GM08714 (cell line): ENCODE measurements at regions not wholly inside any gene's neighbourhood (a gene's known extent, or its start where the extent isn't known, plus 50 kb on each side); places are given as distances from the start of the nearest gene placed in this dataset.

Experiments used
- H3K4me3 ChIP-seq: fragments of 200-500 bp; sonication (Bioruptor generic); 2 replicates; pipeline ENCODE4 v1.5.1; 2014; ENCODE audit warnings: mild to moderate bottlenecking, low read length, inconsistent platforms
- ZNF274 ChIP-seq: IDR thresholded peaks from 2 replicates; pipeline ENCODE4 v1.6.1; 2012; ENCODE audit warnings: mild to moderate bottlenecking, low read depth, low read length

DNA sequence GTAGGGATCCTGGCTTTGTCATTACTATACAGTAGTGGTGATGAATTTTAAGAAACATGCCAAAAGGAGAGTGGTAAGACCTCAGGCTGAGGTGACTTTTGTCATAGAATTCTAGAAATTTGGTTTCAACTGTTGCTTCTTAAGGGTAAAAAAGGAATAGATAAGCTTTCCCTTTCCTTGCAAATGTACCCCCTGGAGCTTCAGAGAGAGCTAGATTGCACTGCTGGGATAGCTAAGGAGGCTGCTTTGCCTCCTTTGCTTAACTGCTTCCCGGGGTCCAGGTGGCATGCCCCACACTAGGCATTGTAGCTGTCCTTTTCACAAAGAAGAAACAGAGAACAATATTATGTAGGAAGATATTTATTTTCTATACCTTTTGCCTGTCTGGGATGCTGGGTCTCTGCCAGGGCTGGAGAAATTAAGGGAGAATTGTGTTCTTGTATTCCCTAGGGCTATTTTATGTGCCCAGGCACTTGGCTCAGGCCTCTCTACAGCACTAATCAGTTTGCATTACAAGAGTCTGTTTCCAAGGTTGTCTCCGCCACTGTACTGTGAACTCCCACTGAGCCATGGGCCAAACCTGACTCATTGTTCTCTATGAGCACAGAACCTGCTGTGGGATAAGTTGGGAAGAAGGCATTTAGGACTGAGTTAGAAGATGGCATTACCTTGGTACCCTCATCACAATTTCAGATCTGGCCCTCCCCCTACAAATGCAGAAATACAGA lies 460.0 kb downstream of the PDCD6IP start:
- no peak for TF ChIP-seq ZNF274
- H3K4me3 ChIP-seq: no peak overlapping the region

DNA sequence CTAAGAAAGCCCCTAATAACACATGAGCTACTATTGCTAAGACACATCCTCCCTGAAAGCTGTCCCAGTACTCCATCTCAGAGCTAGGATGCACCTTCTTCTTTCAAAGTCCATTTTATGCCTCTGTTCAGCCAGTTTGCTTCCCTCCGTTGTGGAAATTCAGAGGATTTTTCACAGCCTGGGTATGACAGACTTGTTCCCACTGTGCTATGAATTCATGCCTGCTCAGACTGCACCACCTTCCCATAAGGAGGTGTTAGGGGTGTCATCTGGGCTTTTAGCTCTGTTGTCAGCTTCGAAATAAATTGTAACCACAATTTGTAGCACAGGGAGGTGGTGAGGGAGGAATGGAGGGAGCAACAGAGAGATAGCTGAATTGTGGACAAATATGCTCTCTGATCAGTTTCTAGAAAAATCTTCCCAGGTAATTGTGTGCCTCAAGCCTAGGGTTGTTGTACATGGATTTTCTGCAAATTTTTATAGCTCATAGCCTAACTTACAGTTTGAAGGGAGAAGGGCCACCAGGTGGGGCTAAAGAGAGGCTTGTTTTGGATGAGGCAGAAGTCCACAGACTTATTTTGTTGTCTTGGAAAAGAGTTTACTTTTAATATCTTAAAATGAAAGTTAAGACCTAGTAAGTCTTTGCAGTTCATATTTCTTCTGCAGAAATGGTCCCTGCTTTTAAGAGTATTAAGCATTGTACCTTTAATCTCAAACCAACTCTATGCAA lies 462.0 kb downstream of the PDCD6IP start:
- H3K4me3 ChIP-seq: no peak overlapping the region
- no peak for TF ChIP-seq ZNF274

DNA sequence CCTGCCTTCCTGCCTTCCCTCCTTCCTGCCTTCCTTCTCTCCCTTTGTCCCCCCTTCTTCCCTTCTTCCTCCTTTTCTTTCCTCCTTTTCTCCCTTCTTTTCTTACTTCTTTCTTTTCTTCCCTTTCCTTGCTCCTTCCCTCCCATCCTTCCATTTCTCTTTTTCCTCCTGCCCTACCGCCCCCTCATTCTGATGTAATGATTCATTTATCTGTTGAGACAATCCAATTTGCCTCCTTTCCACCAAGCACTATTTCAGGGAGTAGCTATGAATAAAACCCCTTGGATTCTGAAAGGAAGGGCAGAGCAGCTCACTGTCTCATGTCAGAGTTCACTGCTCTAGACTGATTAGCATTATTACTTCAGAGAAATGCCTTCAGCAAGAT lies 462.6 kb downstream of the PDCD6IP start:
- H3K4me3 ChIP-seq: no peak overlapping the region
- no peak for TF ChIP-seq ZNF274

DNA sequence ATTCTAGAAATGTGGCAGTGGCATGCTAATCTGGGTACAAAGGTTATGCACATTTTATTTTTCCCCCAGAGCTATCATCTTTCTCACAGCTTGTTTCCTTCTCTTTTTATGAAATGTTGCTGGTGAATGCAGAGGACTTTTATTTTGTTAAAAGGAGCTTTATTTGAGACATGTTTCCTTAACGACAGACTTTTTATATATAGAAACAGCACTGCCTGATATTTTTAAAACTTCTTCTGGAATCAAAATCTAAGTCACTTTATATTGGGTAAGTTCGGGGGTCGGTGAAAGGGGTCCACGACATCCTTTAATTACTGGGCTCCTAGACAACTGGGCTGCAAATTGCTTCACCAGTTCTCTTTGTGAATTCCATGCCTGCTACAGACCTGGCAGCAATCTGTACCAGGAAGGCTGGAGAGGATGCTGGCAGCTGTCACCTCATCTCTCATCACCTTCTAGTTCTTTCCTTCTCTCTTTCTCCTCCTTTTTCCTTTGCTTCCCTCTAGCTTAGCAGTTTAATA lies 464.7 kb downstream of the PDCD6IP start:
- no peak overlapping the region for H3K4me3 ChIP-seq
- TF ChIP-seq ZNF274: no peak

DNA sequence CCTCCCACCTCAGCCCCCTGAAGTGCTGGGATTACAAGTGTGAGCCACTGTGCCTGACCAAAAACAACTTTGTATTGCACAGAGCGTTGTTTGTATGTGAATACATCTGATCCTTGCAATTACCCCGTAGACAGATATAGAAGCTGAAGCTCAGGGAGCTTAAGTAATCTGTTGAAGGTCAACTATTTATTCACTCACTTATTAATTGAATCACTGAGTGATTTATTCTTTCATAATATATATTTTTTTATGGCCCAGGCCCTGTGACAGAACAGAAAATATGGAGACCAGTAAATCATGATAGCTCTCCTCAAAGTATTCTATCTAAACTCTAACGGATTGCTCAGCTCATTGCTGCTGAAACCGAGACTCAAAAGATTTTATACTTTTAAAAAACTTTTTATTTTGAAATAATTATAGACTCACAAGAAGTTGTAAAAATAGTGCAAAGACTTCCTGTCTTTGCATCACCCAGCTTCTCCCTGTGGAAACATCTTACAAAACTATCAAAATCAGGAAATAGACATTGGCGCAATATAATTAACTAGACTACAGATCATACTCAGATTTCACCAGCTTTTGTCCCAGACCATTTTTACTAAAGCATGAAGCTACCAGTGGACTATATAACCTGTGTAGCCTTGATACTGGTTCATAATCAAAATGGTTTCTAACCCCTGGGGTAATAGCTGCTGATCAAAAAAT lies 466.1 kb downstream of the PDCD6IP start:
- H3K4me3 ChIP-seq: no peak overlapping the region
- TF ChIP-seq ZNF274: no peak

DNA sequence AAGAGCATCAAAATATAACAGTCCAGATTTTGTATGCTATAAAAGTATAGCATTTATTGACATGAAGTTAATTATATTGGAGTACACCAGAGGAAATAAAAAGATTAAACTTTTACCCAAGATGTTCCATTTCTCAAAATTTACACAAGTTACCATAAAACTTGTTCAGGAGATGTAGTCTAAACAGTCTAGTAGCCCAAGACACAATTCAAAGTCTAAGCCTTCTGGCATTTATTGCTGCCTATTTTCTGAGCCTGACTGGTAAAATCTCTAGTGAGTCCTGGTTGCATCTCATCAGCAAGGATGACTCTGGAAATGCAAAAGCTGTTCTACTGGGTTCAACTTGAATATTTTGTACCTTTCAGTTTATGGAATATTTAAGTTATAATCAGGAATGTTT lies 468.7 kb downstream of the PDCD6IP start:
- TF ChIP-seq ZNF274: no peak
- H3K4me3 ChIP-seq: no peak overlapping the region

DNA sequence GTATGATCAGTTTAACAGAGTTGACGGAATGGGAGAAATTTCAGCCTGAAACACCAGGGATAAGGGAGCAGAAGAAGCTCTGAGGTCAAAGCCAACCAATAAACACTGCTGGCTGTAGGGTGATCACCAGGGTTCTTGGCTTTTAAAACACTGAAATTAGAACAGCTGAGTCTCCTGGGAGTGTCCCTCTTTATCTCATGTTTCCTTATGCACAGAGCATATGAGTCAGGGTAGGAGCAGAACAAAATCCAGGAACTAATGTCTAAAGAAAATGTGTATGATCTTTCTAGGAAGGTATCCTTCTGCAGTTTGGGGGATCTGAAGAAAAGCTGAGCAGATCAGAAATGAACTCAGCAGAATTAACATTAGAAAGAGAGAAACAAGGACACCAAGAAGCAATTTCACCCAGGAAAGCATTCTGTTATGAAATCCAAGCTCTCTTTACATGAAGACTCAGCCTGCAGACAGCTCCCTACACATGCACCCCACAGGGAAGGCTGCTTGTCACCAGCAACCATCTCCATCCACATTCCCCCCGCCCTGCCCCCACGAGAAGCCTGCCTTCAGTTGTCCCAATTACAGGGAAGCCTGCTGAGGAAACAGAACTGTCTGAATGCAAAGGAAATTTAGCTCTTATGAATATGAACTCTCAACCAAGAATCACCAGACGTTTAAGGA lies 469.7 kb downstream of the PDCD6IP start:
- TF ChIP-seq ZNF274: no peak
- no peak overlapping the region for H3K4me3 ChIP-seq

DNA sequence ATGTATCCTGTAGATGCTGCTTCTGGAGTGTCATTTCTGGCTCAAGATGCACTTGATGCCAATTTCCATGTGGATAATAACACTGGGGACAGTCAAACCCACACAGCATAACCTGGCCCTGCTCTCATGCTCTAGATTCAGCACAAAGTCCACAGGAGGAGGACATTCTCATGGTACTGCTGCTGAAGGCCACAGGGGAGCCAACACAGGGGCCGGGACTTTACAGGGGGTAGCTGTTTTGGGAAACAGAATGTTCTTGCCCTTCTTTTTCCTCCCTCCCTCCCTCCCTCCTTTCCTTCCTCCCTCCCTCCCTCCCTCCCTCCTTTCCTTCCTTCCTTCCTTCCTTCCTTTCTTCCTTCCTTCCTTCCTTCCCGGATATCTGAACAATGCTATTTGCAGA lies 477.4 kb downstream of the PDCD6IP start:
- H3K4me3 ChIP-seq: no peak overlapping the region
- no peak for TF ChIP-seq ZNF274

DNA sequence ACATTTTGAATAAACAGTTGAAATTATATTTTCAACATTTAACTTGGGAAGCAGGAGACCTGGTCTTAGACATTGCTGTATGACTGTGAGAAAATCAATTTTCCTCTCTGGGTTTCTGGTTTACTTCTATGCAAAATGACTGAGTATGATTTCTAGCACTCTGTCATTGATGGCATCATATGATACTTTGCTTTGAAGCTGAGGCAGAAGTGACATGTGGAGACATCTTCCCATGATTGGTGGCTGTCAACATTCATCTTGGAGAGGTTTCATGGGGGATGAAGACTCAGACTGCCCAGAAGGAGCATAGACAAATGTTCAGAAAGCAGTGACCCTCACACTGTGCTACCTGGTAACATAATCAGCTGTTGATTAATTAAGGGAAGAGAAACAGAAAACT lies 477.9 kb downstream of the PDCD6IP start:
- no peak overlapping the region for H3K4me3 ChIP-seq
- no peak for TF ChIP-seq ZNF274

DNA sequence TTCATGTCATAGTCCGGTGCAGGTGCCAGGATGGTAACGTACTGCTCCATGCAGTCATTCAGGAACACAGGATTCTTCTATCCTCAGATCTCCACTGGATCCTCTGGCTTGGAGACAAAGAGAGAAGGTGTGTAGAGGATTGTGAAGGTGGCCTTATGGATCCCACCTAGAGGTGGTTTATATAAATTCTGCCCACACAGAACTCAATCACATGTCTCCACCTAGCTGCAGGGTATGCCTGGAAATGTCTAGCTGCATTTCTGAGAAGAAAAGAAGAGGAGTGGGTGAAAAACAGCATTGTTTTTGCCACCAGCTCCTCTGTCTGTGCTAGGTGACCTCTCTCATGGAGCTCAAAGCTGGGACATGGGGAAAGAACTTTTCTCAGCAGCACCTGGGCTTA lies 478.7 kb downstream of the PDCD6IP start:
- no peak for TF ChIP-seq ZNF274
- H3K4me3 ChIP-seq: no peak overlapping the region

DNA sequence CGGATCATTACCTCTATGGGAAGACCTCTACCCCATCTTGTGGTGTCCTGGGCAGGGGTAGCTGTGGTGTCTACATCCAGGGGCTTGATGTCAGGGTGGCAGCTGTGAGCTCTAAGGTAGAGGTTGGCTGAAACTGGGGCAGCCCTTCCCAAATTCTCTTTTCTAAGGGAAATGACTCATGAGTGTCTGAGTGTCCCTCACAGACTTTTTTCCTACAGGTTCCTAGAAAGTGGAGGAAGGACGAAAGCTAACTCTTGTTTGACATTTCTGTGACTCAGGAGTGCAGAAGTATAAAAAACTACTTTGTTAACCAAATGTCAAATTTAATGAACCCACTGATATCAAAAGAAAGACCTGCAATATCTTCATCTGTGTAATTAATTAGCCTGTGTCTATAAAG lies 481.5 kb downstream of the PDCD6IP start:
- H3K4me3 ChIP-seq: no peak overlapping the region
- TF ChIP-seq ZNF274: no peak

DNA sequence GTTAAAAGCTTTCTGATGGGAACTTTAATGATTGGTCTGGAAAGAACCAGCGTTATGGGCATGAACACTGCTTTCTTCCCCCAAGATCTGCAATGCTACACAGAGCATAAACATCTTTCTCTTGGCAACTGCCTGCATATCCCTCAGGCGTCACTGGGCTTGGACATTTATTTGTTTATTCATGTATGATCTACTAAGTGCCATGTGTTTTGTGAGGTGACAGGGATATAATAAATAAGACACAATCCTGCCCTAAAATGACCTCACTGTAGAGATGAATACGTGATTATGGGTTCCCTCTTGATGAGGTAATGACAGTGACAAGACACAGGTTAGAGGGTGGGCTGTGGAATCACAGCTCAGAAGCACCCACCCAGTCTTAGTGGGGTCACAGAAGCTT lies 485.3 kb downstream of the PDCD6IP start:
- no peak for TF ChIP-seq ZNF274
- no peak overlapping the region for H3K4me3 ChIP-seq

DNA sequence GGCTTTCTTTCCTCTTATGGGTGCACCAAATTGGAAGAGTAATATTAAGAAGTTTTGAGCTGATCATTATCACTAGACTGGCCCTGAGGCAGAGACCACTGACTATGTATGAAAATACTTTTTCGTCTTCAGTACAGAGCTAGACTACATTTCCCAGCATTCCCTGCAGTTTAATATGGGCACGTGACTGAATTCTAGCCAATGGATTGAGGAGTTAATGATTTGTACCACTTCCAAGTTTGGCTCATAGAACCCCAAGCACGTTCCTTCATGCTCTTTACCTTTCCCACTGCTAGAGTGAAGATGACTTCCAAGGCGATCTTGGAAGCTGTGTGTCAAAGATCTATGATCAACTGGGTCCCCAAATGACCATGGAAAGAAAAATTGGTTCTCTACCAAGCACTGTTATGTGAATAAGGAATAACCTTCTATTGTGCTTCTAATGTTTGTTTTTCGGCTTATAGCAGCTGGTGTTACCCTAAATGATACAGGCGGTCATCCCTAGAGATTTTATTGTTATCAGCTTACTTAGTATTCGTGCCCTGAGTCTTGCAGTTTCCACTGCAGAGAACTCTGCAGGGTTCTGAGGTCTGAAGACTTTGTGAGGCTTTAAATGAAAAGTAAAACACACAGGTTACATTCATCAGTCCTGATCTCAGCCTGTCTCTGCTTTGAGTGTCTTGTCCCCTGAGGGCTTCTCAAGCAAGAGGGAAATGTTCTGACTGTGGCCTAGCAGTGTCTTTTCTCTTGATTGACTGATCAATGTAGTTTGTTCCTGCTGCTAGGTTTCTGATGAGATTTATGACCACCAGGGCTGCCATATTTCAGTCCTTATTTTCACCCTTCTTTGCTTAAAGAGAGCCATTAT lies 486.8 kb downstream of the PDCD6IP start:
- no peak for TF ChIP-seq ZNF274

DNA sequence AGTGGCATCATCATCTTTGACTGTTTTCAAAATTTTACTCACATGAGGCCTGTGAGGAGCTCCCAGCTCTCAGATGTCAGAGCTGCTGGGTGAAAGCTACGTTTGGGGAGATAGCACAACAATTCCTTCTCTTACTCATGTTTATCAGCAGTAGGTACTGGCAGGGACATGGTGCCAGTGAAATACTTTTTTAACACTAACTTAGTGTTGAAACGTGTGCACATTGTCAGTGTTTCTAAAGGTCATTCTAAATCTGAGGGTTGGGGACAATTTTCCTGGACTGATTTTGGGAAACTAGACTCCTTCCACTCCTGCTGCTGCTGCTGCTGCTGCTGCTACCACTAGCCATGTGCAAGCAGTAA lies 487.4 kb downstream of the PDCD6IP start:
- TF ChIP-seq ZNF274: no peak
- H3K4me3 ChIP-seq: no peak overlapping the region

More for the DNA sequence above, 486.8 kb downstream of the PDCD6IP start:
- H3K4me3 ChIP-seq: no peak overlapping the region
